Keratinocyte (primary cell): ENCODE measurements at regions not wholly inside any gene's neighbourhood (a gene's known extent, or its start where the extent isn't known, plus 50 kb on each side); places are given as distances from the start of the nearest gene placed in this dataset.

Source experiments
- EZH2 ChIP-seq: IDR thresholded peaks from one replicate; pipeline ENCODE4 v1.6.1; 2012; ENCODE audit warnings: inconsistent platforms, mild to moderate bottlenecking, low read length, moderate library complexity
- TF ChIP-seq, protein P1 (sequence below), 3 experiments: IDR thresholded peaks in 1 of 3; conservative IDR thresholded peaks in 1 of 3; optimal IDR thresholded peaks in 1 of 3; 2 replicates in 2 of 3; 3 replicates in 1 of 3; pipeline versions ENCODE3 to v1.5.1; 2011; ENCODE audit warnings: low read length in 3 of 3, mild to moderate bottlenecking in 3 of 3, moderate library complexity in 2 of 3, control low read depth in 1 of 3, inconsistent platforms in 1 of 3; ENCODE audit not compliant: insufficient read depth in 2 of 3; ENCODE audit errors: extremely low read depth in 1 of 3

DNA sequence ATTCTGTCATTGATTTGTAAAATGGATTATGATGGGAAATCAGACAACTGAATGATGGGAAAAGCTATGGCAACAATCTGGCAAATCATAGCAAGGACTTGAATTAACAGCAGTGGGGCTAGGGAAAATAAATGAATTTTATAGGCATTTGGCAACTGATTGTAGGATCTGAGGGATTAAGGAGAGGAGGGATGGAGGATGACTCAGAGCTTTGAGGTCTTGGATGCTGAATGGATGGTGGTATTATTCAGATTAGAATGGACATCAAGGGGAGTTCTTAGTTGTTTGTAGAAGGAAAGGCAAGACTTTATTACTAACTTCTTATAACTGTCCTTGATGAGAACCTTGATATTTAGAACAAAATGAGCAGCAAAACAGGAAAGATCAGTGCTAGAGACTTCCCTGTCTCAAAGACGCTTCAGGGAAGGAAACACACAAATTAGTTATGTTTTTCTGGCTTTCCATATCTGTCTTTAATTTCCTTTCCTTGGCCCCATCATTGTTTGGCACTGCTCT is 51.4 kb upstream of the HHIP start:
- TF ChIP-seq, protein P1, sequence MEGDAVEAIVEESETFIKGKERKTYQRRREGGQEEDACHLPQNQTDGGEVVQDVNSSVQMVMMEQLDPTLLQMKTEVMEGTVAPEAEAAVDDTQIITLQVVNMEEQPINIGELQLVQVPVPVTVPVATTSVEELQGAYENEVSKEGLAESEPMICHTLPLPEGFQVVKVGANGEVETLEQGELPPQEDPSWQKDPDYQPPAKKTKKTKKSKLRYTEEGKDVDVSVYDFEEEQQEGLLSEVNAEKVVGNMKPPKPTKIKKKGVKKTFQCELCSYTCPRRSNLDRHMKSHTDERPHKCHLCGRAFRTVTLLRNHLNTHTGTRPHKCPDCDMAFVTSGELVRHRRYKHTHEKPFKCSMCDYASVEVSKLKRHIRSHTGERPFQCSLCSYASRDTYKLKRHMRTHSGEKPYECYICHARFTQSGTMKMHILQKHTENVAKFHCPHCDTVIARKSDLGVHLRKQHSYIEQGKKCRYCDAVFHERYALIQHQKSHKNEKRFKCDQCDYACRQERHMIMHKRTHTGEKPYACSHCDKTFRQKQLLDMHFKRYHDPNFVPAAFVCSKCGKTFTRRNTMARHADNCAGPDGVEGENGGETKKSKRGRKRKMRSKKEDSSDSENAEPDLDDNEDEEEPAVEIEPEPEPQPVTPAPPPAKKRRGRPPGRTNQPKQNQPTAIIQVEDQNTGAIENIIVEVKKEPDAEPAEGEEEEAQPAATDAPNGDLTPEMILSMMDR (optimal IDR thresholded peaks at IDR 0.05 in 1 of 3, IDR thresholded peaks at IDR 0.05 in 1 of 3, conservative IDR thresholded peaks at IDR 0.05 in 1 of 3; ENCODE audit: extremely low read depth in 1 of 3, insufficient read depth in 2 of 3, low read length in 3 of 3): no peak
- TF ChIP-seq EZH2: no peak
